GM10248 (cell line): ENCODE measurements at regions not wholly inside any gene's neighbourhood (a gene's known extent, or its start where the extent isn't known, plus 50 kb on each side); places are given as distances from the start of the nearest gene placed in this dataset.

ENCODE experiments used
- CTCF ChIA-PET: fragments of 300-600 bp; sonication (Branson Sonifier 250); formaldehyde crosslinking; extraction: SDS; loops from one replicate; lab custom pipeline; 2021; ENCODE audit warnings: antibody characterized with exemption; lab: Yijun Ruan, JAX
- POLR2A ChIA-PET: fragments of 350-650 bp; sonication (Branson Sonifier 250); formaldehyde crosslinking; extraction: SDS; loops from one replicate; lab custom pipeline; 2020; ENCODE audit warnings: antibody characterized with exemption; lab: Yijun Ruan, JAX
- DNase-seq: peaks from one replicate; pipeline ENCODE4 v3.0.0; 2012; ENCODE audit errors: extremely low spot score
- CTCF ChIP-seq: IDR thresholded peaks from 2 replicates; pipeline ENCODE4 v1.5.1; 2012; ENCODE audit warnings: mild to moderate bottlenecking, low read depth; ENCODE audit errors: extremely low read depth, missing control alignments, control extremely low read depth

DNA sequence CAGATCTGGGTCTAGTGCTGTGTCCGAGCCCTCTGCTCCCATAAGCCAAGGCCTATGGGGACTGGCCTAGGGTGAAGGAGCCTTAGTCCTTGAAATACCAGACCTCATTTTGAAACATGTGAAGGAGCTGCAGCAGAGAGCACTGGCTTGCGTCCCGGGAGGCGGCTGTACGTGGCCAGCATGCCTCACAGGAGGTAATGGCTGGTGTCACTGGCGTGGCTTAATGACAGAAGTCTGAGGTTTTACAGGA lies 72.7 kb upstream of the OTOS start:
- ChIA-PET POLR2A (no interaction called here), CTCF (no interaction called here)
- no peak for TF ChIP-seq CTCF
- no peak for DNase-seq

GRCh38 chr2:240213476-240214421 lies 73.3 kb upstream of the OTOS start:
- no peak for DNase-seq
- ChIA-PET POLR2A (no interaction called here), CTCF (interaction anchor here (1.2 to 1.3 kb wide), 2 partner anchors 9 to 153 kb away, joined by 3 read pairs; no protein-coding TSS in a partner anchor)

DNA sequence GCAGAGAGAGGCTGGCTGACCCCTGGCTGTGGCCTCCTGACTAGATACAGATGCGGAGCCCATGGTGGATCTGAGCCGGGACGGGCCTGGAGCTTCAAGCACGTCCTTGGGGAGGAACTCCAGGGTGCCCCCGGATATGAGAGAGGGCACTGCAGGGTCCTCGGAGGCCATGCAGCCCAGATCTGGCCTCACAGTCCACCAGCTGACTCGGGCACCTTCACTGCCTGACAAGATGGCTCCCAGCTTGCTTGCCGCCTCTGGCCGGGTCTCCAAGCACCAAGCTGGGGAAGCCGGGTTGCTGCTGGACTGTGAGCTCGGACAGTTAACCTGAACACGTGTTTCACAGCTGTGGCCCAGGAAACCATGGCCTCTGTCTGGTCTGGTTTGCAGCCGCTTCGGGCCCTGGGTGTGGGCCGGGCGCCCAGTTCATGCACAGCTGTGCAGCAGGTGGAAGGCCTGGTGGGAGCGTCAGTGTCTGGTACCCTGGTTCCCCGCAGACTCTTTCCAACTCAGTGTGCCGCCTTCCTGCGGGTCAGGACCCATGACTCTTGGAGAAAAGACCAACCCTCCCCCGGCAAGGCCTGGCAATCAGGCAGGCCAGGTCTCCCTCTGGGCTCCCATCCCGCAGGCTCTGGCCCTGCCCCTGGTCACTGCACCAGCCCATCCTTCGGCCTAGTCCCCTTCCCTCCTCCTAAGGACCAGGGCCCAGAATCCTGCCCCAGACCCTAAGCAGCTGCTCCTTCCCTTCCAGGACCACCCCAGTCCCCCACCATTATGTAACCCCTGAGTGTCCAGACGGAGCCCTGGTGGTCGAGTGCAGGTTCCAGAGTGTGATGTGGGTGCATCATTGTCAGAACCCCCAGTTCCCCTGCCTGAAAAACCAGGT lies 74.6 kb upstream of the OTOS start:
- CTCF ChIA-PET = interaction anchor here (1.0 to 1.5 kb wide), 3 partner anchors 8 to 299 kb away, joined by 3 to 4 read pairs (median 3); no protein-coding TSS in a partner anchor
- TF ChIP-seq CTCF = no peak
- no peak for DNase-seq
- POLR2A ChIA-PET = no interaction called here

More at GRCh38 chr2:240213476-240214421, 73.3 kb upstream of the OTOS start:
- no peak for TF ChIP-seq CTCF

GRCh38 chr2:240215676-240216051 lies 75.2 kb upstream of the OTOS start:
- CTCF ChIA-PET = interaction anchor here (1.0 to 1.5 kb wide), 2 partner anchors 21 to 298 kb away, joined by 3 to 4 read pairs; no protein-coding TSS in a partner anchor
- POLR2A ChIA-PET = no interaction called here
- DNase-seq = no peak
- no peak for TF ChIP-seq CTCF

GRCh38 chr2:240216167-240216566 lies 75.7 kb upstream of the OTOS start:
- CTCF ChIA-PET = interaction anchor here (1.5 kb wide), 1 partner anchor 20 kb away, joined by 4 read pairs; no protein-coding TSS in a partner anchor
- no peak for TF ChIP-seq CTCF
- POLR2A ChIA-PET = no interaction called here
- DNase-seq = no peak
